ENCODE measurements at regions not wholly inside any gene's neighbourhood (a gene's known extent, or its start where the extent isn't known, plus 50 kb on each side); places are given as distances from the start of the nearest gene placed in this dataset.

DNA sequence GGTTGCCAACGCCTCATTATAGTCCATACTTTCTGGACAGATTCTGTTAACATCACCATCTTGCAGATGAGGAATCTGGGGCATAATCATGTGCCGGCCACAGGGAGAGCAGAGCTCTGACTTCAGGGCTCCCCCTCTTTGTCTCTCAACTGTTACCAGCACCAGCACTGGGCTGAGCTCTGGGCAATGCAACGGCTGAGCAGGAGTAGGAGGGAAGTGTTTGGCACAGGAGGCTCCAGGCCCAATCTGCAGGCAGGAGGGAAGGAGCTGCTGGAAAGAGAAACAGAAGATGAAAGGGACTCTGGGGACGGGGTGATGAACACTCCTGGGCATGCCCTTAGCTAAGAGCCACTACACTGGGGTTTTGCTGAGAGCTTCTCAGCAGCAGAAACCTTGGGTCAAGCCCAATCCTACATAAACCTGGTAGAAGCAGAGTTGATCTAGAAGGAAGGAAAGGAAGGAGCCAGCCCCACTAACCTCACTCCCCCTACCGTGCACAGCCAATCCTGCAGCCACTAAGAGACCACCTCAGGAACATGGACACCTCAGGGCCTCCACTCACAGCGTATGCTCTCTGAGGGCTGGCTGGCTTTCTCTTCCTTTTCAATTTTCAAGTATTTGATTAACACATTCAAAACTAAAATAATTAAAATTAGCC lies 73.1 kb upstream of the SPATA12 start:
- H3K27ac ChIP-seq (ENCODE audit: low read depth, low read length) = no peak overlapping the region
- WGBS, 3 donors = 67 to 79% (median 77%) methylated on average over 6 of the region's 6 CpGs

DNA sequence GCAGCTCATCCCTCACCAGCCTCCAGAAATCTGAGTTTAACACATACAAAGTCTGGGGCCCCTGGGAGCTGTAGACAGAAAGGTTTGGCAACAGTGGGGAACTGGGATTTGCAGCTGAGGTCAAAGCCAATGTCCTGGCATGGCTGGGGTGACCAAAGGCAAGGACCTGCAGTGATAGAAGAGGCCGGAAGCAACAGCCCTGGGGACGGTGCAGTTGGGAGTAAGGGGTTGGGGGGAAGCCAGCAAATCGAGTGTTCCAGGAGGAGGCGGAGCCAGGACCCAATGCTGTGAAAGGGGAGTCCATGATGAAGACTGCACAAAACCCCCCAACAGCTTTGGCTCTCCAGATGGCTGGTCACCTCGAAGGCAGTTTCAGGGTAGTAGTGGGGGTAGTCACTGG lies 74.1 kb upstream of the SPATA12 start:
- H3K27ac ChIP-seq (ENCODE audit: low read depth, low read length) = no peak overlapping the region
- 56 to 71% (median 59%) methylated on average over 5 of the region's 5 CpGs for WGBS, 3 donors

DNA sequence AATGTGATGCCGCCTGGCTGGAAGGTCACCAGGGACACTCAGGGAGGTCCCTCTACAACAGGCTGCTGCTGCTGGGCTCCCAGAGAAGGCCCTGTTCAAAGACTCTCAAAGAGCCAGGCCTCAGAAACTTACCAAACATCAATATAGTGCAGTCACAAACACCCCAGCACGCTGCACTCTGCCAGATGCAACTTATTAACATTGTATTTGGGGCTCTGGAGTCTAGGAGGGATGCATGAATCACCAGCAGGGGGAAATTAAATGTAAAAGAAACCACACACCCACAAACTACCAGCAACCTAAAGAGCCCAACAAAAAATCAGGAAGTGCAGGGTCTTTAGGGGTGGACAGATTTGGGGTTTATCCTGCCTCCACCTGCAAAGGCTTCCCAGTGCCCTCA lies 74.6 kb upstream of the SPATA12 start:
- 43 to 94% (median 58%) methylated on average over 2 of the region's 2 CpGs for WGBS, 3 donors
- H3K27ac ChIP-seq (ENCODE audit: low read depth, low read length) = no peak overlapping the region

DNA sequence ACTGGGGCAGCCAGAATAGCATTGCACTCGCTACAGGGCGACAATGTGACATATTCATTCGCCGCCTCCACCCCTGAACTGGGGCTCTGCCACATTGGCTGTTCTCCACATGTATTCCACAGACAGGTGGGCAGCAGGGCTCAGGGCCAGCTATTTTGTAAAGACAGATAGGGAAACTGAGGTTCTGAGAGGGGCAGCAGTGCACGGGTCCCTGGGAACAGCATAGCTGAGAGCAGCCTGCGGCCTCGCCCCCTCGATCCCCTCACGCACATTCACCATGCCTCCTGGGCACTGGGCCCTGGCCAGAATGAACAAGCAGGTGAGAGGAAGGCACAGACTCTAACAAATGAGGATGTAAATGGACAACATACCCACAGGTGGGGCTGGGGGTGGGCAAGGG lies 75.0 kb upstream of the SPATA12 start:
- H3K27ac ChIP-seq (ENCODE audit: low read depth, low read length) = no peak overlapping the region
- WGBS, 3 donors = 95 to 96% (median 96%) methylated on average over 9 of the region's 9 CpGs

DNA sequence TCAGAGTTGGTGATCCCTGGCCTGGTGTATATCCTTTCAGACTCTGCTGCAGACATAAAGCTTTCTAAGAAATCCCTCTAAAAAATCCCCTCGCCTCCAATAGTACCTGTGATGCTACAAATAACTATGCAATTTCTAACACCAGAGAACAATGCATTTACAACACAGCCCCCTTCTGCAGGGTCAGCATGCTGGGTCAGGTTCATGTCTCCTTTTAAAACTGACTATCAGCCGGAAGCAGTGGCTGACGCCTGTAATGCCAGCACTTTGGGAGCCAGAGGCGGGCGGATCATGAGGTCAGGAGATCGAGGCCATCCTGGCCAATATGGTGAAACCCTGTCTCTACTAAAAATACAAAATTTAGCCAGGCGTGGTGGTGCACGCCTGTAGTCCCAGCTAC lies 77.0 kb upstream of the SPATA12 start:
- WGBS, 3 donors = 92 to 97% (median 94%) methylated on average over 8 of the region's 8 CpGs
- H3K27ac ChIP-seq (ENCODE audit: low read depth, low read length) = no peak overlapping the region

DNA sequence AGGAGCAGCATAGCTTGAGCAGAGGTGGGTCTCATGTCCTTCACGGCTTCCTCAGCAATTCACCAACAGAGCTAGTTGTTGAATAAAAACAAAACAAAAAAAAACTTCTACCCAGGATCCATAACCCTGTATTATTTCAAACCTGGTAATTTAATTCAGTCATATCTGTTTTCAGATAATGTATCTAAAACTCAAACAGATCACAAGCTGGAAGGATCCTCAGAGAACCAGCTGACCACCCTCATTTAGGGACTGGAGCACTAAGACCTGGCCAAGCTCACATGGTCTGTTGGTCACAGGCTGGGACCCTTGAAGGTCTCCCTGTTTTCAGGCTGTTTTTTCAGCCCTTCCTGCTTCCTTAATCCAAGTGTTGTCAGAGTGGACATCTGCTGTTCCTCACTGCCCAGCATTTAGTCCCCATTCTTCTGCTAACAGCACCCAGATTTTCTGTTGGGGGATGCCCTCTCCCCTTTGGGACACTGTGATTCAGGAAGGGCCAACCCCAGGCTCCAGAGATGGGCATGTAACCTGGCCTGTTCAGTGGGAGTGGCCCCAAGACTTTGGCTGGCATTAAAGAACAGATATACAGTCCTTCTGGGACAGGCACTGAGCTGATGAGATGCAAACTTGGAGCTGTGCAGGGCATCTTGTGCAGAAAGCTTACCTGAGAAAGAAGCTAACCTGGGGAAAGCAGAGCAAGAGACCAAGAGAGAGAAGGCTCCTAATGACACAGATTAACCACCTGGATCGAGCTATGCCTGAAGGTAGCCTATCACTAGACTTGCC lies 78.8 kb upstream of the SPATA12 start:
- H3K27ac ChIP-seq (ENCODE audit: low read depth, low read length) = no peak overlapping the region

DNA sequence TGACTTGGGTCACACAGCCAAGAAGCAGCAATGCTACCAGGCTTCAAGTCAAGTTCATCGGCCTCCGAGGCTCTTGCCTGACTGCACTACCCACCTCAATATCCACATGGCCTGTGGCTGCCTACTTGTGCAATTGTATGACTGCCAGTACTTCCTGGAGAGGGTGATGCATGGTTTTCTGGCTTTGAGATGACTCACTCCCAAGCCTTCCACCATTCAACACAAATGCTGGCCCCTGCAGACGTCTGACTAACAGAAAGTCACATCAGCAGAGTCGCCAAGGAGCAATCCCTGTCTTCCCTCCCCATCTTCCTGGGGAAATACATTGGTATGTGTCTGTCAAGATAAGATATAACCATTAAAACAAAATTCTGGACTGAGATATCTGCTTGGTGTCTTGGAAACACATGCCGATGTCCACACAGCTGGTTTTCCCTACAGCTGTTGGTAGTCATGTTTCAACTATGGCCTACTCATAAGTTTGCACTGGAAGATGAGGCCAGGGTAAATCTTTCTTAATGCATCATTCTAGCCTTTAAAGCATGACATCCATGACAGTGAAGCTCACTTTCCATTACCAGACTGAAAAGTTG lies 79.6 kb upstream of the SPATA12 start:
- no peak overlapping the region for H3K27ac ChIP-seq (ENCODE audit: low read depth, low read length)
- 32 to 93% (median 33%) methylated on average over 5 of the region's 5 CpGs for whole genome bisulfite sequencing, 3 donors

More for the DNA sequence above, 78.8 kb upstream of the SPATA12 start:
- whole genome bisulfite sequencing, 3 donors = 47 to 97% (median 93%) methylated on average over 2 of the region's 2 CpGs

DNA sequence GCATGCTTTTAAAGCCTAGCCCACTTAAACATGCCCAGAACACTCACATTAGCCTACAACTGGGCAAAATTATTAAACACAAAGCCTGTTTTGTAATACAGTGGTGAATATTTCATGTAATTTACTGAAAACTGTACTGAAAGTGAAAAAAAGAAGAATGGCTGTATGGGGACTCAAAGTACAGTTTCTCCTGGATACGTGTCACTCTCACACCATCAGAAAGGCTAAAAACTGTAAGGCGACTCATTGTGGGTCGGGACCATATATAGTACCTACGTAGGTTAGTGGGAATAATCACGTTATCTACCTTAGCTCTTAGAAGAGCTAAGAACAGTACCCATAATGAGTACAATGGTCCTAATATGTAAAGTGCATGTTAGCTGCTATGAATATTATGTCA lies 80.2 kb upstream of the SPATA12 start:
- H3K27ac ChIP-seq (ENCODE audit: low read depth, low read length) = no peak overlapping the region
- WGBS, 3 donors = 95 to 97% (median 97%) methylated on average over 5 of the region's 5 CpGs

DNA sequence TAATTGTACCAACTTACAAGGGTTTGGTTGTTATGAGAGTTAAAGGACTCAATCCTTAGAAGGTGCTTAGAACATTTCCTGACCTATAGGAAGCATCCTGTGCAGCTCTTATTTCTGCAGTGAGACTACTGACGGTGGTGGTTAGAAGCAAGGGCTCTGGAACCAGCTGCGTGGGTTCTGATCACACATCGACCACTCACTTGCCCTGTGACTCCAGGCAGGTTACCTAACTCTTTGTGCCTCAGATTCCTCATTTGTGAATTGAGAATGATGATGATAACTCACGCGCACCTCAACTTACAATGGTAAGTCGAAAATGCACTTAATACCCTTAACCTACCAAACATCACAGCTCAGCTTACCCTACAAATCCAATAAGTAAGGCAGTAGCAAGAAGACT lies 80.7 kb upstream of the SPATA12 start:
- WGBS, 3 donors = 81 to 92% (median 88%) methylated on average over 6 of the region's 6 CpGs
- no peak overlapping the region for H3K27ac ChIP-seq (ENCODE audit: low read depth, low read length)

DNA sequence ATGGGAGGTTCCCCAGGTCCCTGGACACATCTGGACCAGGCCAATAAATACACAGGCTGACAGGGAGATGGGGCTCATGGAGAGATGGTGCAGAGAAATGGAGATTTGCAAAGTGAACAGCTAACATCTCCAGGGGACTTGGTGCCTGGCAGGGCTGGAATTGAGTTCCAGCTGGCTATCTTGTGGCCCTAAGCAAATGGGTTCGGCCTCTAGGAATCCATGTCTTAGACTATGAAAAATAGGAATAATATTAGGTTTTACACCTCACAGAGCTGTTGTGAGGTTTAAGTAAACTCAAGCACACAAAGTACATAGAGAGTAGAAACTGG lies 82.9 kb upstream of the SPATA12 start:
- 96 to 100% (median 97%) methylated on average over 1 of the region's 1 CpG for WGBS, 3 donors
- no peak overlapping the region for H3K27ac ChIP-seq (ENCODE audit: low read depth, low read length)

DNA sequence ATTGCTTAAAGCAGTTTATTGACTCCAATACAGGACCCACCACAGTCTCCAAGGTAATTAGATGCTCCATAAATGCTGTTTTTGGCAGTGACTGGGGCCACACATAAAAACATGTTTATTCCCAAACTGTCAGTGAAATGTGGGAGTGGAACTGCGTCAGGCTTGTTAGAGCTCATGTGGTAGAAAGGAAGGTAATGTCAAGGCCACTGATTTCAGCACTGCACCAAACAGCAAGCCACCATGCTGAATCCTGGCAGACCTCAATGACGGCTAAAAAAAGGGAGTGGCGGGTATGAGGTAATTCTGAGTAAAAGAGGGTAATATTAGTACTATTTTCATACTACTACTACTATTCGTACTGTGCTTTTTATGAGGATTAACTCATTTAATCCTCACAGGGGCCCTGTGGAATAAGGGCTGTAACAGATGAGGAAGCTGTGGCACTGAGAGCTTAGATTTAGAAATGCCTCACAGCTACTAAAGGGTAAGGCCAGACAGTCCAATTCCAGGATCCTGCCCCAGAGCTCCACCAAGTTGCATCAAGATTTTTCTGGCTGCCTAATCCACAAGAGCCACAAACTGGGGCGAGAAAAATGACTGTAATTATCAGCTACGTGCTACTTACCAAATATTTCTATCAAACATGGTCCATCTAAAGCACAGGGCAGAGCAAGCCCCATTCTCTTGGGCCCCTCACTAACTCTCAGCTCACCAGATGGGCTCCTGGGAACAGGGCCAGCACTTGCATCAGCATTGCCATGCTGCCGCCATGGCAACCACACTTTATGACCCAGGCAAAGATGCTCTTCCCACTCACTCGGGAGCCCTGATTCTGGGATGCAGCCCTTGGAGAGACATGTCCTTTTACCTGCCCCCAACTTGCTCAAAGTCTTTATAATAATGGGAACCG lies 83.6 kb upstream of the SPATA12 start:
- WGBS, 3 donors = 72 to 76% (median 73%) methylated on average over 9 of the region's 9 CpGs
- no peak overlapping the region for H3K27ac ChIP-seq (ENCODE audit: low read depth, low read length)

DNA sequence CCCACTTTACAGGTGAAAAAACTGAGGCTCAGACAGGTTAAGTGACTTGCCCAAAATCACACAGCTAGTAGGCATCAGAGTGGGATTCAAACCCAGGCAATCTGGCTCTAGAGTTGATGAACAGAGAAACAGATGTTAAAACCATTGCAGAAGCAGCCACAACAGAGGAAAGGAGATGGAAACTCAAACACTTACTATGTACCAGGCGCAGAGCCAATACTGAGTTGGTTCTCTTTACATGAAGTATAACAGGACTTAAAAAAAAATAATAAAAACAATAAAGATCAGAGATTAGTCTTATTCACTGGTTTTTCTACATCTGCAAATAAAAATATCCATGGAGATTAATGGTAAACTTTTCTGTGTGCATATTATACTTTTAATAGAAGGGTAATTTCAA lies 84.9 kb upstream of the SPATA12 start:
- no peak overlapping the region for H3K27ac ChIP-seq (ENCODE audit: low read depth, low read length)
- WGBS, 3 donors = 78 to 89% (median 87%) methylated on average over 1 of the region's 1 CpG

DNA sequence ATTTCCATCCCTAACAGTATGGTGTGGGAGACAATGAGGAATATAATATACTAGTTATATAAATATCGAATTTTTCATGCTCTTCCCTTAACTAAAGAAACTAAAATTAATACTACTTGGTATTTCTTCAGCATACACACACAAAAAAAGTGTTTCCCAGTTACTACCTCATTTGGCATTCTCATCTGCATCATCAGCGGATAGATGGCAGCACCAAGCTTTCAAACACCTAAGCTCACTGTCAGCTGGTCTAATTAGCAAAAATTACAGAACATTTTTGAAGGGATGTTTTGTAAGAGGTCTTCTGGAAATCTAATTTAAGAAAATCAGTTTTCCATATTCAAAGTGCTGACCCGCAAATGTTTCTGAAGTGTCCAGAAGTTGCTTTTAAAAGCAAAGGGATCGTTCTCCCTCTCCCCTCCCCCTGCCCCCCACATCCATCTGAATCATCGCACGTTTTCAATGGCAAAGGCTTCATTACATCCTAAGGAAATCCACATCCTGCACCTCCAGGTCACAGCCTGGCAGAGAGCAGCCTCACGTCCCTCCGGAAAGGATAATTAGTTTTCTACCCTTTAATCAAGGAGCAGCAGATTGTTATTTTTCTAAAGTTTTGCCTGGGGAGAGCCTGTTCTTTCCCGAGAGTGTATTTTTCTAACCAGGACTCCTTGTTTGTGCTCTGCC lies 86.1 kb upstream of the SPATA12 start:
- WGBS, 3 donors = 66 to 78% (median 69%) methylated on average over 9 of the region's 9 CpGs

DNA sequence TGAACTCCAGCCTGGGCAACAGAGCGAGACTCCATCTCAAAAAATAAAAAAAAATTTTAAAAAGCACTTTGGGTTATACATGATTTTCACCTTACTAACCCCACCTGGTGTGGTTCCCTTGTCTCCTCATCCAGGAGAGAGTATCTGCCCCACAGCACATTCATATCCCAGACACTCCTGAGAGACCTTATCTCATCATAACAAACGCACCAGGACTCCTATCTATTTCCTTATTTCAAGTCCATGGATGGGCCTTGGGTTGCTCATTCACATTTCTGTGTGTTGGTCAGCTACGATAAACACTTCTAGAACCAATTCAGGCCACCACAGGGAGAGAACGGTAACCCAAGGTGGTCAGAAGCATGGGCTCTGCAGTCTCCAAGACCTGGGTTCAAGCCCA lies 88.6 kb upstream of the SPATA12 start:
- H3K27ac ChIP-seq (ENCODE audit: low read depth, low read length) = no peak overlapping the region
- WGBS, 3 donors = 87 to 94% (median 94%) methylated on average over 4 of the region's 4 CpGs

More for the DNA sequence above, 86.1 kb upstream of the SPATA12 start:
- no peak overlapping the region for H3K27ac ChIP-seq (ENCODE audit: low read depth, low read length)

DNA sequence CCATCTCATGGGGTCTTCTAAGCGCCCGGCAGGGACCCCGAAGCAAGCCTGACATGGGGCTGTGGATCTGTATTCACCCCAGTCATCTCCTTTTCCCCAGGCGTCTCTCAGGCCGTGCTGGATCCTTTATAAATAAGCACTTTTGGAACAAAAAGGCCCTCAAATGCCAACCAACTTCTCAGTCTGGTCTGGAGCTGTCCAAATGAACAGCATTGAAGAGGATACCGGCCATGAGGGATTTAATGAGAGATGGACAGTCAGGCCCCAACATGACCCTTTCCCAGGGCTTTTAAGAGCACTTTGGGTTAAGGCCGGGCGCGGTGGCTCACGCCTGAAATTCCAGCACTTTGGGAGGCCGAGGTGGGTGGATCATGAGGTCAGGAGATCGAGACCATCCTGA lies 89.2 kb upstream of the SPATA12 start:
- H3K27ac ChIP-seq (ENCODE audit: low read depth, low read length) = no peak overlapping the region
- WGBS, 3 donors = 91 to 95% (median 94%) methylated on average over 12 of the region's 12 CpGs

DNA sequence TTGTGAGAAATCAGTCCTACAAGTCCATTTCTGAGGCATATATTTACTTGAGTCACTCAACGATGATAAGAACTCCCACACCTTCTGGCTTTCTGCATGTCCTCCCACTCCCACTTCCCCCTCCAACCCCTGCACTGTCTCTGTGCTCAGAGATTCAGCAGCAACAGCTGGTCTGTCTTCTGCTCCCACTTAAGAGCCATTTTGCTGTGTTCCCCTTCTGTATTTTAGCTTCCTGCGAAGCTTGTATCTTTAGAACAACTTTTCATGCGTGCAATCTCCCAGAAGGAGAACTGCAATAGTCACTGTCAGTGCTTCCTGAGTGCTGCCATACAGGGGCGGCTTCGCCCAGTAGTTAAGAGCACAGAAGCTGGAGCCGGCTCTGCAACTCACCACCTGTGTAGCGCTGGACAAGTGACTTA lies 90.0 kb upstream of the SPATA12 start:
- 32 to 65% (median 35%) methylated on average over 7 of the region's 7 CpGs for WGBS, 3 donors
- H3K27ac ChIP-seq (ENCODE audit: low read depth, low read length) = no peak overlapping the region

DNA sequence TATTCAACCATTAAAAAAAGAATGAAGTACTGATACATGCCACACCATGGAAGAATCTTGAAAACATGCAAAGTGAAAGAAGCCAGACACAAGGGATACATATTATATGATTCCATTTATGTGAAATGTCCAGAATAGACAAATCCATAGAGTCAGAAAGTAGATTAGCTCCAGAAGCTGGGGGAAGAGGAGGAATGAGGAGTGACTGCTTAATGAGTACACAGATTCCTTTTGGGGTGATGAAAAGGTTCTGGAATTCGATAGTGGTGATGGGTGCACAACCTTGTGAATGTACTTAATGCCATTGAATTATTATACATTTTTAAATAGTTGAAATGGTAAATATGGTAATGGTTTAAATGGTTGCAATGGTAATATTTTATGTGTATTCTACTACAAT lies 90.6 kb upstream of the SPATA12 start:
- no peak overlapping the region for H3K27ac ChIP-seq (ENCODE audit: low read depth, low read length)
- WGBS, 3 donors = 59 to 80% (median 69%) methylated on average over 1 of the region's 1 CpG

DNA sequence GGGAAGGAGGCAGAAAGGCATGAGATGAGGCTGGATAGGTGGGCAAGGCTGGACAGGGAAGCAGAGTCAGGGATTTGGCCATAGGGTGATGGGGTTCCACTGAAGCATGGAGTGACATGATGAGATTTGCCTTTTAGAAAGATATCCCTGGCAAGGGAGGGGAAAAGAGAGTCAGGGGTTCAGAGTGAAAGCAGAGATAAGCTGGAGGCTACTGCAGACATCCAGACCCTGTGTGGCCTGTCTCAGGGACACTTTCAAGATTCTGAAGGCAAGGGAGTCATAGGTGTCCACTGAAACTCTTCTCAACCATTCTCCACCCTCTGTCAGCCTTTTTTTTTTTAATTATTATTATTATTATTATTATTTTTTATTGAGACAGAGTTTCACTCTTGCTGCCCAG lies 94.0 kb upstream of the SPATA12 start:
- H3K27ac ChIP-seq (ENCODE audit: low read depth, low read length) = no peak overlapping the region

Measured in adipose tissue (tissue), 3 donors.